Suprapubic skin (tissue), 4 donors: ENCODE measurements at regions not wholly inside any gene's neighbourhood (a gene's known extent, or its start where the extent isn't known, plus 50 kb on each side); places are given as distances from the start of the nearest gene placed in this dataset.

Experiments used
- DNase-seq, 2 donors: peaks; one replicate each; pipeline ENCODE4 v3.0.0-alpha.2; 2019; ENCODE audit warnings: low spot score in 2 of 2
- H3K27ac ChIP-seq: fragments of 200-600 bp; sonication (generic); one replicate; pipeline ENCODE4 v1.5.1; 2019
- H3K27me3 ChIP-seq: fragments of 200-600 bp; sonication (generic); one replicate; pipeline ENCODE4 v1.5.1; 2019
- H3K36me3 ChIP-seq: fragments of 200-600 bp; sonication (generic); one replicate; pipeline ENCODE4 v1.5.1; 2019
- H3K4me1 ChIP-seq: fragments of 200-600 bp; sonication (generic); one replicate; pipeline ENCODE4 v1.5.1; 2019
- H3K4me3 ChIP-seq: fragments of 200-600 bp; sonication (generic); one replicate; pipeline ENCODE4 v1.5.1; 2019; ENCODE audit warnings: mild to moderate bottlenecking
- H3K9me3 ChIP-seq: fragments of 200-600 bp; sonication (generic); one replicate; pipeline ENCODE4 v1.5.1; 2019
- EP300 ChIP-seq: sonication (generic); formaldehyde crosslinking; IDR thresholded peaks from one replicate; pipeline ENCODE4 v1.6.1; 2017; ENCODE audit warnings: antibody characterized with exemption
- POLR2A ChIP-seq, 2 donors: fragments of 450-650 bp; IDR thresholded peaks; one replicate each; pipeline ENCODE4 v1.6.1; 2017; ENCODE audit warnings: antibody characterized with exemption in 2 of 2, mild to moderate bottlenecking in 2 of 2, moderate library complexity in 2 of 2
- POLR2AphosphoS5 ChIP-seq, 3 donors: sonication (generic); formaldehyde crosslinking; IDR thresholded peaks; one replicate each; pipeline ENCODE4 v1.6.1; 2017; ENCODE audit warnings: antibody characterized with exemption in 3 of 3
- WGBS: methylation state at CpG from one replicate; pipeline ENCODE4 v1.1.5; 2018; 5-methylcytosine and 5-hydroxymethylcytosine counted together
- TF ChIP-seq, protein P1 (sequence below), 2 donors: fragments of 200-600 bp in 1 of 2; fragments of 450-650 bp in 1 of 2; sonication (generic) in 1 of 2; IDR thresholded peaks; one replicate each; pipeline ENCODE4 v1.5.1; 2016 to 2019; ENCODE audit warnings: antibody characterized with exemption in 2 of 2, mild to moderate bottlenecking in 1 of 2, moderate library complexity in 1 of 2

DNA sequence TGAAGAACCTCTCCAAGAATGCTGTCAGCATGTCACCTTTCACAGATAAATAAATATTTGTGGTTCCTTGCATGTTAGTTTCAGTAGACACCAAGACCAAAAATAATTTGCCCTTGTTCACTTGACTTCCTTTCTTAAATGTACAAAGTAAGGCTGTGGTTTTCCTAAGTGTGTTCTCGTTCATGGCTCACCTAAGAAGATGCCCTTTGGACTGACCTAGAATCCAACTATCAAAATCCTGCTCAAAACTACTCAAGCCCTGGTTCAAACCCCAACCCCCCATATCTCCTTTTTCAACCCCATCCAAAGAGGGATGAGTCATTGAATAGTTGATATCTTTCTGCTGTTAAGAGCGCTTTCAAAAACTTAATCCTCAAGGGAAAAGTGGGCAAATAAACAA, 247.8 kb upstream of the ZNF507 start:
- TF ChIP-seq POLR2AphosphoS5 (IDR thresholded peaks at IDR 0.05) = no peak
- TF ChIP-seq, protein P1, sequence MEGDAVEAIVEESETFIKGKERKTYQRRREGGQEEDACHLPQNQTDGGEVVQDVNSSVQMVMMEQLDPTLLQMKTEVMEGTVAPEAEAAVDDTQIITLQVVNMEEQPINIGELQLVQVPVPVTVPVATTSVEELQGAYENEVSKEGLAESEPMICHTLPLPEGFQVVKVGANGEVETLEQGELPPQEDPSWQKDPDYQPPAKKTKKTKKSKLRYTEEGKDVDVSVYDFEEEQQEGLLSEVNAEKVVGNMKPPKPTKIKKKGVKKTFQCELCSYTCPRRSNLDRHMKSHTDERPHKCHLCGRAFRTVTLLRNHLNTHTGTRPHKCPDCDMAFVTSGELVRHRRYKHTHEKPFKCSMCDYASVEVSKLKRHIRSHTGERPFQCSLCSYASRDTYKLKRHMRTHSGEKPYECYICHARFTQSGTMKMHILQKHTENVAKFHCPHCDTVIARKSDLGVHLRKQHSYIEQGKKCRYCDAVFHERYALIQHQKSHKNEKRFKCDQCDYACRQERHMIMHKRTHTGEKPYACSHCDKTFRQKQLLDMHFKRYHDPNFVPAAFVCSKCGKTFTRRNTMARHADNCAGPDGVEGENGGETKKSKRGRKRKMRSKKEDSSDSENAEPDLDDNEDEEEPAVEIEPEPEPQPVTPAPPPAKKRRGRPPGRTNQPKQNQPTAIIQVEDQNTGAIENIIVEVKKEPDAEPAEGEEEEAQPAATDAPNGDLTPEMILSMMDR (IDR thresholded peaks at IDR 0.05) = no peak
- TF ChIP-seq EP300 = no peak
- no peak overlapping the region for H3K27ac ChIP-seq
- no peak for DNase-seq
- no peaks in the 10 kb centered on the region for H3K9me3 ChIP-seq
- no peaks in the 10 kb centered on the region for H3K36me3 ChIP-seq
- H3K27me3 ChIP-seq = no peaks in the 10 kb centered on the region
- no peaks in the 10 kb centered on the region for H3K4me1 ChIP-seq
- 43% methylated on average over 2 of the region's 2 CpGs for WGBS
- H3K4me3 ChIP-seq = no peak overlapping the region

DNA sequence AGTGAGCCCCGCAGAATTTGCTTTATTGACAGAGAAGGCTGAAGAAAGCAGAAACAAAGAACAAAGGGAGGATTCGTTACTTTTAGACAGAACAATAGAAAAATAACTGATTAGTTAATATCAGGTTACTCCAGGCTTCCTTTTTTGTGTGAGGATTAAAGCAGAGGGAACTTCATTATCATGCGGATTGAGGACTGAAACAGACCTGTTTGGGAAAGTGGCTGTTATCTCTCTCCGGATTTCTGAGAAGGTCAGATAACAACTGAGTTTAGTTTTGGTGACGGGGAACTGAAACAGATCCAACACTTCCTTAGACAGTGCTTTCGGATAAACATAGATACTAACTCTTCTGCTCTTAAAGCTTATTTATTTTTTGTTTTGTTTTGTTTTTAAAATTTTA, 246.4 kb upstream of the ZNF507 start:
- WGBS = 35% methylated on average over 6 of the region's 6 CpGs
- DNase-seq = no peak
- Histone ChIP-seq H3K9me3 (no peaks in the 10 kb centered on the region), H3K27ac (no peak overlapping the region), H3K4me1 (no peaks in the 10 kb centered on the region), H3K27me3 (no peaks in the 10 kb centered on the region), H3K4me3 (no peak overlapping the region), H3K36me3 (no peaks in the 10 kb centered on the region)
- TF ChIP-seq POLR2AphosphoS5 (IDR thresholded peaks at IDR 0.05) (no peak), EP300 (no peak), POLR2A (IDR thresholded peaks at IDR 0.05) (no peak)
- TF ChIP-seq, protein P1 (IDR thresholded peaks at IDR 0.05) = no peak

DNA sequence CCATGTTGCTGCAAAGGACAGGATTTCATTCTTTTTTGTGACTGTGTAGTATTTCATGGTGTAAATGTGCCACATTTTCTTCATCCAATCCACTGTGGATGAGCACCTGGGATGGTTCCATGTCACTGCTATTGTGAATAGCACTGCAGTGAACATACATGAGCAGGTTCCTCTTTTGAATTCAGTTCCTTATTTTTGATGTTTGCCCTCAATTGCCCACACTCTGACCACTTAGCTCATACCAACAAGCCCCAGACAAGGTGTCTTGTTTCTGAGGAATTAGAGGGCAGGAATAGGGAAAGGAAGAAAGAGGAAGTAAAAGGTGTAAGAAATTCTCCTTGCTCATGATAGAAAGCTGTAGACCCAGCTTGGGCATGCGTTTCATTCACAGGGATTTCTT, 244.2 kb upstream of the ZNF507 start:
- Histone ChIP-seq H3K27me3 (peaks cover 5% of the 10 kb centered on the region), H3K4me1 (no peaks in the 10 kb centered on the region), H3K9me3 (no peaks in the 10 kb centered on the region), H3K36me3 (no peaks in the 10 kb centered on the region), H3K4me3 (no peak overlapping the region), H3K27ac (no peak overlapping the region)
- DNase-seq = no peak
- WGBS = 93% methylated on average over 1 of the region's 1 CpG
- TF ChIP-seq, protein P1 (IDR thresholded peaks at IDR 0.05) = no peak
- no peak for TF ChIP-seq EP300
- no peak for TF ChIP-seq POLR2A (IDR thresholded peaks at IDR 0.05)

DNA sequence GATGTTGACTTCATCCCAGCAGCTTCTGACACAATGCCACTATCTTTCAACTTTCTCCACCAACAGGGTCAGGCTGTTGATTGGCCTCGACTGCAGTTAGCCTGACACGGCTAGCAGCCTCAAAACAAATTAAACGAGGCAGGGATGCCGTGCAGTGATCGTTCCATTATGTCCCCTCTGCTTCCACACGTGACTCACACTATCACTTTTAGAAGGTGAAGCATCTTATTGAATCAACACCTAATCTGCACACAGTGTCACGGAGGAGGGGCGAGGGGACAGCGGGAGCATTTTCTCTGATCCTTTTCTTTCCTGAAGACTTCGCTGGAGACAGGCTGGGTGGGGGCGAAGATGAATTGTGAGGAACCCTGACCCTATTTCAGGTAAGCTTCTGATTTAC, 241.9 kb upstream of the ZNF507 start:
- Histone ChIP-seq H3K27ac (no peak overlapping the region), H3K4me1 (no peaks in the 10 kb centered on the region), H3K9me3 (no peaks in the 10 kb centered on the region), H3K36me3 (no peaks in the 10 kb centered on the region), H3K27me3 (peaks cover 5% of the 10 kb centered on the region), H3K4me3 (no peak overlapping the region)
- DNase-seq = no peak
- TF ChIP-seq, protein P1 (IDR thresholded peaks at IDR 0.05) = no peak
- TF ChIP-seq POLR2AphosphoS5 (IDR thresholded peaks at IDR 0.05) (no peak), POLR2A (IDR thresholded peaks at IDR 0.05) (no peak), EP300 (no peak)
- WGBS = 77% methylated on average over 11 of the region's 11 CpGs

DNA sequence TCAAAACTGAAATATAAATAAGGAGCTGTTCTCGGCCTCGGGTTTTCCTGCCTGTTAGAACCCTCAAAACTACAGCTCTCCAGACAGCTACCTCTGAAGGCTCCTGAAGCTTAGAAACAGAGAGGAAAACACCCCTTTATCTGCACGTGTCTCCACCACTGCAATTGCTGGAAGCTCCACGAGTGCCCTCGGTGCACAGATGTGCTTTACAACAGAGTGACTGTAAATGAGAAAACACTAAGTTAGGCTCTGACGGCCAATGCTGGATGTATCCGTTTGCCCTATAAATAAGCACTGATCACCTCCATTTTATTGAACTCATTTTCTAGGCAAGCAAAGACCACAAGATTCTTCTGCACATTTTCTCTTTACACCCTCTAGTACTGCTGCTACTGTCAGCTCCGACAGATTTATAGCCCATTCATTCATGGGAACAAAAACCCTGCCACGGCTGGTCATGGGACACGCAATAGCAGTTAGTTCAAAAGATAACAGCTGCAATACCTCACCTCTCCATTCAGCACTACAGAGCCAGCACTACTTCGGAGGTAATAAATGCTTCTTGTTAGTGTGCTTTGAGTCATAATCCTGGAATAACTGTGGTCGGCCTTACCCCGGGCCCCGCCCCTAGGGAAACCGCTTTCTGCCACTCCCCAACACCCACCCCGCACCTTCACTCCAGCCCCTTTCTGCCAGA, 241.1 kb upstream of the ZNF507 start:
- H3K9me3 ChIP-seq = no peaks in the 10 kb centered on the region
- no peak overlapping the region for H3K4me3 ChIP-seq
- no peak overlapping the region for H3K27ac ChIP-seq
- 25% methylated on average over 16 of the region's 16 CpGs for WGBS
- DNase-seq = no peak
- H3K4me1 ChIP-seq = no peaks in the 10 kb centered on the region
- no peak for TF ChIP-seq POLR2A (IDR thresholded peaks at IDR 0.05)
- no peak for TF ChIP-seq POLR2AphosphoS5 (IDR thresholded peaks at IDR 0.05)
- TF ChIP-seq, protein P1 (IDR thresholded peaks at IDR 0.05) = no peak
- TF ChIP-seq EP300 = no peak
- H3K36me3 ChIP-seq = no peaks in the 10 kb centered on the region
- H3K27me3 ChIP-seq = peaks cover 5% of the 10 kb centered on the region
